ENCODE measurements at regions not wholly inside any gene's neighbourhood (a gene's known extent, or its start where the extent isn't known, plus 50 kb on each side); places are given as distances from the start of the nearest gene placed in this dataset.

GRCh38 chr4:157558016-157558415, 337.5 kb downstream of the GRIA2 start:
- no peak for TF ChIP-seq CTCF (IDR thresholded peaks at IDR 0.05 in 8 of 11, conservative IDR thresholded peaks at IDR 0.05 in 3 of 11)
- no peak for TF ChIP-seq POLR2A (IDR thresholded peaks at IDR 0.05)

All from spleen (tissue), 7 donors.